ENCODE measurements at regions not wholly inside any gene's neighbourhood (a gene's known extent, or its start where the extent isn't known, plus 50 kb on each side); places are given as distances from the start of the nearest gene placed in this dataset.

- Histone ChIP-seq H3K9ac (ENCODE audit: insufficient read depth in 1 of 2, low read length in 2 of 2) (no peak overlapping the region), H3K27ac (ENCODE audit: low read depth in 1 of 2, low read length in 1 of 2) (no peak overlapping the region), H3K4me3 (no peak overlapping the region), H3K36me3 (ENCODE audit: control insufficient read depth in 4 of 4, insufficient read depth in 4 of 4, low read length in 4 of 4) (no peaks in the 10 kb centered on the region), H3K9me3 (ENCODE audit: control insufficient read depth in 4 of 4, insufficient read depth in 3 of 4, low read length in 3 of 4) (no peaks in the 10 kb centered on the region), H3K27me3 (ENCODE audit: control insufficient read depth in 3 of 3, insufficient read depth in 3 of 3, low read length in 2 of 3) (no peaks in the 10 kb centered on the region), H3K4me1 (ENCODE audit: control insufficient read depth in 5 of 5, insufficient read depth in 5 of 5, low read length in 5 of 5) (peaks cover 8 to 35% (median 15%) of the 10 kb centered on the region in 5 donors)
- no peak for DNase-seq
- no peak for TF ChIP-seq CTCF (IDR thresholded peaks at IDR 0.05; ENCODE audit: control extremely low read depth, extremely low read depth)
- WGBS, 2 donors = 84 to 85% methylated on average over 2 of the region's 2 CpGs
- no peak for ATAC-seq (ENCODE audit: insufficient read depth, low FRiP score)
Observed at GRCh38 chr13:44307844-44308243, 65.8 kb upstream of the SERP2 start.

- Histone ChIP-seq H3K27me3 (ENCODE audit: control insufficient read depth in 3 of 3, insufficient read depth in 3 of 3, low read length in 2 of 3) (no peaks in the 10 kb centered on the region), H3K4me1 (ENCODE audit: control insufficient read depth in 5 of 5, insufficient read depth in 5 of 5, low read length in 5 of 5) (peaks cover 5 to 30% (median 15%) of the 10 kb centered on the region in 5 donors), H3K9ac (ENCODE audit: insufficient read depth in 1 of 2, low read length in 2 of 2) (no peak overlapping the region), H3K4me3 (no peak overlapping the region), H3K9me3 (ENCODE audit: control insufficient read depth in 4 of 4, insufficient read depth in 3 of 4, low read length in 3 of 4) (no peaks in the 10 kb centered on the region), H3K27ac (ENCODE audit: low read depth in 1 of 2, low read length in 1 of 2) (no peak overlapping the region), H3K36me3 (ENCODE audit: control insufficient read depth in 4 of 4, insufficient read depth in 4 of 4, low read length in 4 of 4) (no peaks in the 10 kb centered on the region)
- DNase-seq (no peak), ATAC-seq (ENCODE audit: insufficient read depth, low FRiP score) (no peak)
- WGBS, 2 donors = 96 to 100% methylated on average over 3 of the region's 3 CpGs
- TF ChIP-seq CTCF (IDR thresholded peaks at IDR 0.05; ENCODE audit: control extremely low read depth, extremely low read depth) = no peak
Observed at GRCh38 chr13:44308352-44308751, 65.3 kb upstream of the SERP2 start.

GRCh38 chr13:44309794-44310757, 63.5 kb upstream of the SERP2 start:
- ATAC-seq (ENCODE audit: insufficient read depth, low FRiP score) (no peak), DNase-seq (no peak)
- 79 to 87% methylated on average over 15 of the region's 15 CpGs for WGBS, 2 donors
- H3K27ac ChIP-seq (ENCODE audit: low read depth in 1 of 2, low read length in 1 of 2) = peak overlapping the region in 1 of 2 donors; percentile 71
- no peaks in the 10 kb centered on the region for H3K9me3 ChIP-seq (ENCODE audit: control insufficient read depth in 4 of 4, insufficient read depth in 3 of 4, low read length in 3 of 4)
- no peak overlapping the region for H3K4me3 ChIP-seq
- peaks cover 7 to 17% (median 9%) of the 10 kb centered on the region in 5 donors for H3K4me1 ChIP-seq (ENCODE audit: control insufficient read depth in 5 of 5, insufficient read depth in 5 of 5, low read length in 5 of 5)
- H3K9ac ChIP-seq (ENCODE audit: insufficient read depth in 1 of 2, low read length in 2 of 2) = no peak overlapping the region
- TF ChIP-seq CTCF (IDR thresholded peaks at IDR 0.05; ENCODE audit: control extremely low read depth, extremely low read depth) = no peak
- no peaks in the 10 kb centered on the region for H3K27me3 ChIP-seq (ENCODE audit: control insufficient read depth in 3 of 3, insufficient read depth in 3 of 3, low read length in 2 of 3)
- no peaks in the 10 kb centered on the region for H3K36me3 ChIP-seq (ENCODE audit: control insufficient read depth in 4 of 4, insufficient read depth in 4 of 4, low read length in 4 of 4)
